RWPE2 (cell line): ENCODE measurements at regions not wholly inside any gene's neighbourhood (a gene's known extent, or its start where the extent isn't known, plus 50 kb on each side); places are given as distances from the start of the nearest gene placed in this dataset.

ENCODE experiments used
- ATAC-seq: fragments of 200-7000 bp; cut with Tn5 transposase; 3 replicates; pipeline ENCODE4 v1.9.1; 2021; ENCODE audit warnings: low read depth
- DNase-seq: peaks from one replicate; pipeline ENCODE4 v3.0.0-alpha.2; 2020; ENCODE audit warnings: low spot score
- H3K27ac ChIP-seq: fragments of 450-650 bp; 2 replicates; pipeline ENCODE4 v1.5.1; 2017; ENCODE audit warnings: mild to moderate bottlenecking; ENCODE audit not compliant: poor library complexity, severe bottlenecking
- H3K27me3 ChIP-seq: fragments of 250-450 bp; sonication (Bioruptor Pico); 2 replicates; pipeline ENCODE4 v1.5.1; 2021; ENCODE audit warnings: mild to moderate bottlenecking, moderate library complexity; ENCODE audit not compliant: insufficient read depth, poor library complexity, severe bottlenecking
- H3K36me3 ChIP-seq: fragments of 250-450 bp; sonication (Bioruptor Pico); 2 replicates; pipeline ENCODE4 v1.5.1; 2020; ENCODE audit warnings: low read depth, mild to moderate bottlenecking, moderate library complexity
- H3K4me1 ChIP-seq: fragments of 250-450 bp; sonication (Bioruptor Pico); 2 replicates; pipeline ENCODE4 v1.5.1; 2021; ENCODE audit warnings: mild to moderate bottlenecking, moderate library complexity; ENCODE audit not compliant: insufficient read depth, poor library complexity, severe bottlenecking
- H3K4me3 ChIP-seq: fragments of 250-450 bp; sonication (Bioruptor Pico); 2 replicates; pipeline ENCODE4 v1.5.1; 2021; ENCODE audit warnings: mild to moderate bottlenecking, moderate library complexity; ENCODE audit not compliant: severe bottlenecking
- H3K9me3 ChIP-seq: fragments of 250-450 bp; sonication (Bioruptor Pico); 2 replicates; pipeline ENCODE4 v1.5.1; 2021; ENCODE audit warnings: mild to moderate bottlenecking, moderate library complexity; ENCODE audit not compliant: severe bottlenecking
- TF ChIP-seq, protein P1 (sequence below): fragments of 450-650 bp; IDR thresholded peaks from one replicate; pipeline ENCODE4 v1.5.1; 2017; ENCODE audit warnings: mild to moderate bottlenecking, moderate library complexity; ENCODE audit not compliant: poor library complexity, severe bottlenecking

DNA sequence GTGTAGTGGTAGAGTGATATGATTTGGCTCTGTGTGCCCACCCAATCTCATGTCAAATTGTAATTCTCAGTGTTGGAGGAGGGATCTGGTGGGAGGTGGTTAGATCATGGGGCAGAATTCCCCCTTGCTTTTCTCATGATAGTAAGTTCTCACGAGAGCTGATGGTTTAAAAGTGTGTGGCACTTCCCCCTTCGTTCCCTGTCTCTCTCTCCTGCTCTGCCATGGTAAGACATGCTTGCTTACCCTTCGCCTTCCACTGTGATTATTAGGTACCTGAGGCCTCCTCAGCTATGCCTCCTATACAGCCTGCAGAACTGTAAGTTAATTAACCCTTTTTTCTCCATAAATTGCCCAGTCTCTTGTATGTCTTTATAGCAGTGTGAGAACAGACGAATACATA is 115.7 kb upstream of the FUT8 start:
- Histone ChIP-seq H3K4me1 (no peaks in the 10 kb centered on the region), H3K4me3 (no peak overlapping the region), H3K27ac (no peak overlapping the region), H3K36me3 (no peaks in the 10 kb centered on the region), H3K27me3 (no peaks in the 10 kb centered on the region), H3K9me3 (no peaks in the 10 kb centered on the region)
- TF ChIP-seq, protein P1, sequence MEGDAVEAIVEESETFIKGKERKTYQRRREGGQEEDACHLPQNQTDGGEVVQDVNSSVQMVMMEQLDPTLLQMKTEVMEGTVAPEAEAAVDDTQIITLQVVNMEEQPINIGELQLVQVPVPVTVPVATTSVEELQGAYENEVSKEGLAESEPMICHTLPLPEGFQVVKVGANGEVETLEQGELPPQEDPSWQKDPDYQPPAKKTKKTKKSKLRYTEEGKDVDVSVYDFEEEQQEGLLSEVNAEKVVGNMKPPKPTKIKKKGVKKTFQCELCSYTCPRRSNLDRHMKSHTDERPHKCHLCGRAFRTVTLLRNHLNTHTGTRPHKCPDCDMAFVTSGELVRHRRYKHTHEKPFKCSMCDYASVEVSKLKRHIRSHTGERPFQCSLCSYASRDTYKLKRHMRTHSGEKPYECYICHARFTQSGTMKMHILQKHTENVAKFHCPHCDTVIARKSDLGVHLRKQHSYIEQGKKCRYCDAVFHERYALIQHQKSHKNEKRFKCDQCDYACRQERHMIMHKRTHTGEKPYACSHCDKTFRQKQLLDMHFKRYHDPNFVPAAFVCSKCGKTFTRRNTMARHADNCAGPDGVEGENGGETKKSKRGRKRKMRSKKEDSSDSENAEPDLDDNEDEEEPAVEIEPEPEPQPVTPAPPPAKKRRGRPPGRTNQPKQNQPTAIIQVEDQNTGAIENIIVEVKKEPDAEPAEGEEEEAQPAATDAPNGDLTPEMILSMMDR: no peak
- DNase-seq (no peak), ATAC-seq (no peak)

DNA sequence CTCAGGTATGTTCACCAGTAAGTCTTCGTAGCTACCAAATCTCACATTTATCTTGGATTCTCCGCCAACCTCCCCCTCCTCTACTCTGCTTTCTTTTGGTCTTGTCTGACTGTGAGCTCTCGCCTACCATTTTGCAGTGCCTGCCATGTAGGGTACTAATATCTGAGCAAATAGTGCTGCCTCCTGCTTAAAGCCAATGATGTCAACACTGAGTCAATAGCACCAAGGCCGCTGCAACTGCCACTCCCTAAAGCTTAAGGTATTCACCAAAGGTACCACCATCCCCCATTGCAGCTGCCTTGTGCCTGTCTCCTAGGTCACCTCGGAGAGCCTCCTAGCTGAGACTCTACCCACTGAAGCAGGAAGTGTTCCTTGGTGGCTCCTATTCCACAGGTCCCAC is 114.8 kb upstream of the FUT8 start:
- Histone ChIP-seq H3K9me3 (no peaks in the 10 kb centered on the region), H3K36me3 (no peaks in the 10 kb centered on the region), H3K4me1 (peaks cover 7% of the 10 kb centered on the region), H3K4me3 (no peak overlapping the region), H3K27ac (no peak overlapping the region), H3K27me3 (no peaks in the 10 kb centered on the region)
- no peak for ATAC-seq
- TF ChIP-seq, protein P1: no peak
- DNase-seq: no peak

DNA sequence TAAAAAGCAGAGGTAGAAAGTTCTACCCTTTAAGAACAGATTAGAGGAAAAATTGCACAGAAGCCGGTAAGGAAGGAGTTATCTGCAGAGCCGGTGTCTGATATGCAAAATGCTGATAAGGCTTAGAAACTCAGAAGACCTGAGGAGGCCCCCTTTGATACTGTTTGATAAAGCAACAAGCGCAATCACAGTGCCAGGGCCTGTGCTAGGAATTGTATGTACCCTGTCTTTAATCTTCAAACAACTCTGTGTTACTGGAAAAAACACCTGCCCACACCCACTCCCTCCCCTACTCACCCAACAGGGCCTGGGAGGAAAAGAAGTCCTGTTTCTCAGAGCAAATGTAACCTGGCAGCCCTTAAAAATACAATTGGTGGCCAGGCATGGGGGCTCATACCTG is 112.7 kb upstream of the FUT8 start:
- TF ChIP-seq, protein P1: no peak
- Histone ChIP-seq H3K4me1 (peaks cover 20% of the 10 kb centered on the region), H3K36me3 (no peaks in the 10 kb centered on the region), H3K9me3 (no peaks in the 10 kb centered on the region), H3K27ac (no peak overlapping the region), H3K4me3 (no peak overlapping the region), H3K27me3 (no peaks in the 10 kb centered on the region)
- DNase-seq (no peak), ATAC-seq (no peak)

DNA sequence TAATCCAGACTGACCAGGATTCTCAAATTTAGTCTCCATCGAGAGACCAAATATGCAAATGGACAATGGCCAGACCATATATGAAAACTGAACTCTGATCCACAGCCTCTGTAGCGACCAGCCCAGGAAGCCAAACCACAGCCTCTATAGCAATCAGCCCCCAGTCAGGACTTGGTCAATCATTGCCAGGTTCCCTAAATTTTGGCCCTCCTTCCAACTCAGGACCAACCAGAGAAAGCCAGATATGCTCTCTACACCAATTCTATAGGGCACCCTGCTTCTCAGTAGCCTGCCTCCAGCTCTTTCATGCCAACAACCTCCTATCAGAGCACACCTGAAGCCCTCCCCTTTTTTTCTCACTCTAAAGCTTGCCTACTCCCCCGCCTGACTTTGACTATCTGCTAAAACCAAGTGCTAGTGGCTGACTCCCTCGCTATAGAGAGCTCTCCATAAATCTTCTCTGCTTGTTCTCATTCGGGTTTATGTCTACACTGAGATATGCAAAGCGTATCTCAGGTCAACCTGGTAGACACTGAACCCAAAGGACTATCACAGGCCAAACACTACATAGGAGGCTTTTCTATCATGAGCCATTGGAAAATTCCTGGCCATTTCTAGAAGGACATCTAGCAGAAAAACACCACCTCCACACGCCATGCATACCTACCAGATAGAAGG is 110.5 kb upstream of the FUT8 start:
- TF ChIP-seq, protein P1: no peak
- H3K27me3 ChIP-seq: no peaks in the 10 kb centered on the region
- H3K27ac ChIP-seq: peak overlapping the region; percentile 69
- no peak for ATAC-seq
- no peak for DNase-seq
- H3K4me1 ChIP-seq: peaks cover 20% of the 10 kb centered on the region
- no peaks in the 10 kb centered on the region for H3K9me3 ChIP-seq
- no peak overlapping the region for H3K4me3 ChIP-seq
- no peaks in the 10 kb centered on the region for H3K36me3 ChIP-seq

DNA sequence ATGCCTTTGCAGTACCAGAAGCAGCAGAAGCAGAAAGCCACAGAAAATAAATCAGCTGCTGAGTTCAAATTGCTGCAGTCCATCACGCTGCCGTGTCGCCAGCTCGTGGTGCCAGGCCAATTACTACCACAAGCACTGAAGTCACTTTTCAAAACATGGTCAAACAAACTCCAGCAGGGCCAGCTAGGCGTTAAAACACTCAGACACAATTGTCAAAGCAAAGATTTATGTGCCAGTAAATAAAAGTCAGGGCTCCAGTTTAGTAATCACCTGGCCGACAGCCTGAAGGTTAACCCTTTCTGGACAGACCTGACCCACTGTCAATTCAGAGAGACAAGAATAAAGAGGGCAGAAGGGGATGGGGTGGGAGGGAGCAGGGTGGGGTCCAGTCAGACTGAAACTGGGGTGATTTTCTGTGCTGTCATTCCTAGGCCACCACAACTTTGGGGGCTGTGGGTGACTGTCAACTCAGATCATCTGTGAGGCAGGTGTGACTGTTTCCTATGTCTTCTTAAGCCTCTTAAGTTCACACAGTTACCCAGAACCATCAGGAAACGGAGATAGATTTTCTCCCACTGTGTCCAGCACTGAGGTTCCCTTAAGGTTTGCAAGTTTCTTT is 109.8 kb upstream of the FUT8 start:
- Histone ChIP-seq H3K4me3 (no peak overlapping the region), H3K27ac (peak overlapping the region; percentile 69), H3K4me1 (peaks cover 20% of the 10 kb centered on the region), H3K36me3 (no peaks in the 10 kb centered on the region), H3K27me3 (no peaks in the 10 kb centered on the region), H3K9me3 (no peaks in the 10 kb centered on the region)
- TF ChIP-seq, protein P1: no peak
- peak; percentile 30; the same call in 2 of the 3 replicates for ATAC-seq
- DNase-seq: no peak
